ENCODE measurements at regions not wholly inside any gene's neighbourhood (a gene's known extent, or its start where the extent isn't known, plus 50 kb on each side); places are given as distances from the start of the nearest gene placed in this dataset.

- no peak for TF ChIP-seq PTBP1 (IDR thresholded peaks at IDR 0.05; ENCODE audit: low read depth, low read length, poor library complexity, severe bottlenecking)
- TF ChIP-seq ZHX1 (CRISPR knock-in tag; IDR thresholded peaks at IDR 0.05; ENCODE audit: low read depth) = no peak
- TF ChIP-seq, protein P1, sequence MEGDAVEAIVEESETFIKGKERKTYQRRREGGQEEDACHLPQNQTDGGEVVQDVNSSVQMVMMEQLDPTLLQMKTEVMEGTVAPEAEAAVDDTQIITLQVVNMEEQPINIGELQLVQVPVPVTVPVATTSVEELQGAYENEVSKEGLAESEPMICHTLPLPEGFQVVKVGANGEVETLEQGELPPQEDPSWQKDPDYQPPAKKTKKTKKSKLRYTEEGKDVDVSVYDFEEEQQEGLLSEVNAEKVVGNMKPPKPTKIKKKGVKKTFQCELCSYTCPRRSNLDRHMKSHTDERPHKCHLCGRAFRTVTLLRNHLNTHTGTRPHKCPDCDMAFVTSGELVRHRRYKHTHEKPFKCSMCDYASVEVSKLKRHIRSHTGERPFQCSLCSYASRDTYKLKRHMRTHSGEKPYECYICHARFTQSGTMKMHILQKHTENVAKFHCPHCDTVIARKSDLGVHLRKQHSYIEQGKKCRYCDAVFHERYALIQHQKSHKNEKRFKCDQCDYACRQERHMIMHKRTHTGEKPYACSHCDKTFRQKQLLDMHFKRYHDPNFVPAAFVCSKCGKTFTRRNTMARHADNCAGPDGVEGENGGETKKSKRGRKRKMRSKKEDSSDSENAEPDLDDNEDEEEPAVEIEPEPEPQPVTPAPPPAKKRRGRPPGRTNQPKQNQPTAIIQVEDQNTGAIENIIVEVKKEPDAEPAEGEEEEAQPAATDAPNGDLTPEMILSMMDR (CRISPR knock-in tag; IDR thresholded peaks at IDR 0.05) = no peak
- no peak for TF ChIP-seq ZNF17 (CRISPR knock-in tag; IDR thresholded peaks at IDR 0.05)
- TF ChIP-seq TEAD2 (CRISPR knock-in tag; IDR thresholded peaks at IDR 0.05) = no peak
- TF ChIP-seq ZNF737 (CRISPR knock-in tag; IDR thresholded peaks at IDR 0.05; ENCODE audit: borderline replicate concordance) = no peak
- TF ChIP-seq NR1H2 (CRISPR knock-in tag; IDR thresholded peaks at IDR 0.05; ENCODE audit: borderline replicate concordance, low read depth) = no peak
- TF ChIP-seq, protein P2, sequence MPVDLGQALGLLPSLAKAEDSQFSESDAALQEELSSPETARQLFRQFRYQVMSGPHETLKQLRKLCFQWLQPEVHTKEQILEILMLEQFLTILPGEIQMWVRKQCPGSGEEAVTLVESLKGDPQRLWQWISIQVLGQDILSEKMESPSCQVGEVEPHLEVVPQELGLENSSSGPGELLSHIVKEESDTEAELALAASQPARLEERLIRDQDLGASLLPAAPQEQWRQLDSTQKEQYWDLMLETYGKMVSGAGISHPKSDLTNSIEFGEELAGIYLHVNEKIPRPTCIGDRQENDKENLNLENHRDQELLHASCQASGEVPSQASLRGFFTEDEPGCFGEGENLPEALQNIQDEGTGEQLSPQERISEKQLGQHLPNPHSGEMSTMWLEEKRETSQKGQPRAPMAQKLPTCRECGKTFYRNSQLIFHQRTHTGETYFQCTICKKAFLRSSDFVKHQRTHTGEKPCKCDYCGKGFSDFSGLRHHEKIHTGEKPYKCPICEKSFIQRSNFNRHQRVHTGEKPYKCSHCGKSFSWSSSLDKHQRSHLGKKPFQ (CRISPR knock-in tag; IDR thresholded peaks at IDR 0.05; ENCODE audit: insufficient replicate concordance) = no peak
- no peak for TF ChIP-seq POLR2AphosphoS5 (IDR thresholded peaks at IDR 0.05; ENCODE audit: low read depth, low read length)
- TF ChIP-seq JUN (CRISPR knock-in tag; IDR thresholded peaks at IDR 0.05) = no peak
- TF ChIP-seq HNRNPK (IDR thresholded peaks at IDR 0.05; ENCODE audit: low read depth, low read length, poor library complexity, severe bottlenecking) = no peak
These were observed 484.8 kb downstream of the MBD2 start for GRCh38 chr18:53739700-53740099.

Measured in HepG2 (cell line).